GM18520 (cell line): ENCODE measurements at regions not wholly inside any gene's neighbourhood (a gene's known extent, or its start where the extent isn't known, plus 50 kb on each side); places are given as distances from the start of the nearest gene placed in this dataset.
"Not testable (repeated sequence)": the region's sequence is repeated elsewhere in the genome, so short reads cannot be mapped to it uniquely, and the experiment has no call there.

Source experiments
- ATAC-seq: cut with Tn5 transposase; IDR thresholded peaks from one replicate; pipeline ENCODE4 v1.9.1; 2021; ENCODE audit not compliant: unreplicated experiment

- no peak for ATAC-seq
Measured at GRCh38 chr2:95685513-95685912, 93.7 kb downstream of the TRIM43 start.

DNA sequence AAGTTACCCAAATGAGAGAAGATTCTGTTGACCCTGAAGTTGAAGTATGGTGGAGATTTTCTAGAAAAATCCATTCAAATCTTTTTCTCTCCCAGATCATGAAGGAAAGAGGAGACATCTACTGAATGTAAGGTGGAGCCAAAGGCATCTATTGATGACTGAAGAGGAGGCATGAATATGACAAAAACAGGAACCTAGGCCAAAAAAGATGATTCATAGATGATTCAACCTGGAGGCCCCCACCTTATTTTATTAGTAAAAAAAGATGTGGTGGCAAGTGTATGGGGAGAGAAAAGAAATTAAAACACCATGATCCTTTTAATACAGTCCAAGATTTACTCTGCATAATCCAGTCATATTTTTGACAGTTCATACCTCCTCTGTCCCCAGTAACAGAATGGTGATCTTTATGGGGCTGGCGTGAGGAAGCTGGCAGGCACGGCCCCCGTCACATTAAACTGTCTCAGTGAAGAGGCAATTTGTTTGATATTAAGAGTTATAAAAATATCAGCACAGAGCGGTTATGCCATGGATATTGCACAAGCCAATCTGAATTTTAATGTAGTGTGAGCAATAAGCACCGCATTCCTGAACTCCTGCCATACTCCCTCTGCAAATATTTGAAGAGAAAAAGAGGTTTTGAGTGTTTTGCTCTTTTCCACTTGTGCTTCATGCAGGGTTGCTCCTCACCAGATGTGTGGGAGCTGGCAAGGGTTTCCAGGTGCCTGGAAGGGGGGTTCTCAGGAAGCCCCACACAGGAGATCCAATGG lies 94.4 kb downstream of the TRIM43 start:
- ATAC-seq: not testable (repeated sequence)

DNA sequence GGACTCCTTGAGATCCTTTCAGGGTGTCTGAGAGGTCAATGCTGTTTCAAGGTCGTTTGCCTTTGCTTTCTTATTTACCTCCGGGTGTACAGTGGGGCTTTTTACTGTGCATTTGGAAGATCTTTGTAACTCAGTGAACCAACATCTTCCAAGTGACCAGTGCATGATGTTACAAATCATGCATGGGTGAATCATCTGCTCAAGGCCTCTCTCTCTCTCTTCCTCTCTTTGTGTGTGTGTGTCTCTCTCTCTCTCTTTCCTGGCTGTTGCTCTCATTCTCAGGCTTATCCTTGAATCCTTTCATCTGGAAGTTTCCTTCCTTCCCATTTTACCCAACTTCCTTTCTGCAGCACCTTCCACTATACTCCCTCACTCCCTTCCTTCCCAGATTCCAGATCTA lies 96.1 kb downstream of the TRIM43 start:
- ATAC-seq: not testable (repeated sequence)

- ATAC-seq: not testable (repeated sequence)
Measured at GRCh38 chr2:95691210-95691609, 99.4 kb downstream of the TRIM43 start.

DNA sequence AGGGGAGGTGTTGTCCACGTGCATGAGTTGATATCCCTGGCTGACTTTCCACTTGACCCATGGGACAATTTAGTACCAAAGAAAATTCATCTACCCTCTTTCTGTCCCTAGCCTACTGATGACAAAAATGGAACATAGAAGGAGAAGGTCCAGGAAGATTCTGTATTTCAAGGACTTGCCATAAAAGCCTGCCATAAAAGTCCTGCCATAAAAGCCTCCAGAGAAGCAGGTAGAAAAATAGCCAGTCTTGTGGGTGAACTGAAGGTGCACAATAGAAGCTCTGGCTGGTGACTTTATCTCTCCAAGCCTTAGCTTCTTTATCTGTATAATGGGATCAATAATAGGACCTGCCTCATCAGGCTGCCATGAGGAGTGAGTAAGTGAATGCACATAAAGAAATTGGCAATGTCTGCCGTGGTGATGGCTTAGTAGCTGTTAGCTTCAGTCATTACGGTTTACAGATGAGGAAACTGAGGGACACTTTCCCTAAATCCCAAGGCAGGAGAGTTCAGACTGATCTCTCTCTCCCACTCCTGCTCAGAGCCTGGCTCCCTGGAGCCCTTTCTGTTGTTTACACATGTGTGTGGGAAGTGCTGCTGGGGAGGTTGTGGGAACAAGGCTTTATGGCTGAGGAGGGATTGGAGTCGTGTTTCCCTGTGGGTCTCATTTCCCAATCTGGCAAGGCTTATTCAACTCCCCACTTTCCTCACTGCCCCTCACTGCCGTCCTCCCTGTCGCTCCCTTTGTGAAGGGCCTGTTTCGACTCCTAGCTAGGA lies 101.5 kb downstream of the TRIM43 start:
- not testable (repeated sequence) for ATAC-seq

DNA sequence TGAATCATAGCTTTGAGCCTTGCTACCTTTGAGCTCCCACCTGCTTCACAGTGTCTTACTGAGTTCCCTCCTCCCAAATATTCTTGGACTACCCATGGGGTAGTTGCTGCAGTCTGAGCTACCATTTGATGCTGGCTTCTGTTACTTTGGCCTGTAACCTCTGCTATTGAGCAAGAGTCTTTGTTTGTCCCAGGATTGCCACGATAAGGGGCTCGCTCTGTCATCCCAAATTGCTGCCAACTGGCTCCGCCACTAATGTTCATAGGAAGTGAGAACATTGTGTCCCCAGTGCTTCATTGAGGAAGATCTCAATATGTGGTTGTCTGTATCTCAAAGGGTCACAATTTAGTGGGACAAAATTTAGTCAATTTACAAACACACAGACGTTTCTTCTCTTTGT lies 103.8 kb downstream of the TRIM43 start:
- ATAC-seq: no peak

GRCh38 chr2:95698146-95698545 lies 106.3 kb downstream of the TRIM43 start:
- ATAC-seq: no peak

- ATAC-seq: not testable (repeated sequence)
Measured at GRCh38 chr2:95699201-95700184, 107.7 kb downstream of the TRIM43 start.

DNA sequence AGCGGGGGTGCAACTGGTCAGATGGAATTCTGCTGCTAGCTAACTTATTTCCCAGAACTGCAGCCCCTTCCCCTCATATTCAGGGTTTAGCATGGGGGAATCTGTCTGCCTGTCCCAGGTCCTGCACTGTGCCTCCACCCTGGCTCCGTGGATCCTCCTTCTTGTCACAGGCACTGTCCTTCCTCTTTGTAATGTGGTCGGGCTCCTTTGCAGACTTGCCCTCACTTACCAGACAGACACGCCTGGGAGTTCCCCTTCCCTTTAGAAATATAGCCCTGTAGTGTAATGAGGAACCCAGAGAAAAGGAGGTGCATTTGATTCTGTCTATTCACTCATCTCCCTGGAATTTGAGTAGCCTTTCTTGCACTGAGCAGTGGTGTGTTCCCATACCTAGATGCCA lies 108.7 kb downstream of the TRIM43 start:
- ATAC-seq: no peak

GRCh38 chr2:95702471-95702870 lies 110.7 kb downstream of the TRIM43 start:
- no peak for ATAC-seq

GRCh38 chr2:95707161-95707560 lies 115.4 kb downstream of the TRIM43 start:
- not testable (repeated sequence) for ATAC-seq

DNA sequence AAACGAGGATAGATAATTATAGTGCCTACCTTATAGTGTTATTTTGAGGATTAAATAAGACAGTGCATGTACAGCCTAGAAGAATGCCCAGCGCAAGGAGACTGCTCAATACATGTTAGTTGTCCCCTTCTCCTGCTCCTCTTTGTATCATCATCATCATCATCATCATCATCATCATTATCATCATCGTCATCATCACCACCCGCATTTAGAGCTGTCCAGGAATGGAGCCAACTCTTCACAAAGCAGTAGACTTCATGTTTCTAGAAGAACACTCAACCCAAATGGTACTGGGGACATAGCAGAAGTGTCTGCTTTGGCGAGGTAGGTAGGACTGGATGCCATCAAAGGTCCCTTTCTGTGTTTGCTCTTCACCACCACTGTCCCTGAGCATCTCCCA lies 116.0 kb downstream of the TRIM43 start:
- ATAC-seq: no peak

- no peak for ATAC-seq
Measured at GRCh38 chr2:95709831-95710230, 118.0 kb downstream of the TRIM43 start.

- not testable (repeated sequence) for ATAC-seq
Measured at GRCh38 chr2:95713470-95714177, 121.8 kb downstream of the TRIM43 start.

DNA sequence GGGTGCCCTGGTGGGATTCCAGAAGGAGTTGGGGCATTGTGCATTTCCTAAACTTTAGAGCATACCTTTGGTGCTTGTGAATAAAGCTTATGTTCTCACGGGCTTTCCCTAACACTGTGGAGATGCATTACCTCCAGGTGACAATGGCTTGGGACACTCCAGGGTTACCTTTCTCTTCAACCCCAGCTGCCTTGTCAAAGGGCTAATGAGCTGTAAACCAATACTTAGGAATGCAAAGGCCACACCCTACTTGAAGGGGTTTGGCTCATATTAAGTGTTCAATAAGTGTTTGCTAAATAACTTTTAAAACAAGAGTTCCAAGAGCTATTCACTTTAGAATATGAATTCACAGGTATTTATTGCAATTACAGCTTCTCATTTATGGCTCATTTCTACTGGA lies 122.6 kb downstream of the TRIM43 start:
- ATAC-seq: not testable (repeated sequence)

GRCh38 chr2:95719473-95720060 lies 127.8 kb downstream of the TRIM43 start:
- ATAC-seq: no peak

GRCh38 chr2:95721726-95722125 lies 129.9 kb downstream of the TRIM43 start:
- ATAC-seq: no peak

- no peak for ATAC-seq
Measured at GRCh38 chr2:95722131-95722697, 130.4 kb downstream of the TRIM43 start.

DNA sequence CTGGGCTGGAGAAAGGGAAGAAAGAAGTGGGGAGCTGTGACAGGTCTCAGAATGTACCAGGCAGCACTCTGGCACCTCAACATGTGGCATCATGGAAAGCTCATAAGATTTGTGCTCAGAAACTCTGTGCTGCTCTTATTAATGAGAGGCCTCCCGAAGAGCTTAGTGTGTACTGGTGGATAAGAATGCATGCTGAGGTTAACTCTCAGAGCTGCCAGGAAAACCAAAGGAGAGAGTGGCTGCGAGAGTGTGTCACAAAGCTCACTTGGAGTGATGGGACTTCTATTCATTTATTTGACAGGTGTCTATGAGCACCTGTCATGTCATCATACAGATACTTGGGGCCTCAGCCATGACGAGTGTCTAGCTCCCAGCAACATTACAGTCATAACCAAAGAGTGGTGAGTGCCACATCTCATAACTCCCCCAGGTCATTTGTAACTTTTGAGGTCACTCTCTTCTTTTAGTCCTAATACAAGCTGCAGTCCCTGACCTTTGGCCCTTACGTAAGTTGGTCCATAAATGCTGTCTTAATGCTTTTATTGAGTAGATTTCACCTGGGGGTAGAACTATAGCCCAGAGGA lies 131.9 kb downstream of the TRIM43 start:
- not testable (repeated sequence) for ATAC-seq
